ENCODE measurements at regions not wholly inside any gene's neighbourhood (a gene's known extent, or its start where the extent isn't known, plus 50 kb on each side); places are given as distances from the start of the nearest gene placed in this dataset.

DNA sequence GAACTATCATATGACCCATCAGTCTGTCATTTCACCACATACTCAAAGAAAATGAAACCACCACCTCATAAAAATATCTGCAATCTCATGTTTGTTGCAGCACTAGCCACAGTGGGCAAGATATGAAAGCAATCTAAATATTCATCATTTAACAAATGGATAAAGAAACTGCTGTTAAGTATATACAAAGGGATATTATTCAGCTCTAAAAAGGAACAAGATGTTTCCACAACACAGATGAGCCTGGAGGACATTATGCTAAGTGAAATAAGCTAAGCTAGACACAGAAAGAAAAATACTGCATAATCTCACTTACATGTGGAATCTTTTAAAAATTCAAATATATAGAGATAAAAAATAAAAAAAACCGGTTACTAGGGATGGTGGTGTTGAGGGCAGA is 108.2 kb upstream of the BRWD3 start:
- TF ChIP-seq, protein P1, sequence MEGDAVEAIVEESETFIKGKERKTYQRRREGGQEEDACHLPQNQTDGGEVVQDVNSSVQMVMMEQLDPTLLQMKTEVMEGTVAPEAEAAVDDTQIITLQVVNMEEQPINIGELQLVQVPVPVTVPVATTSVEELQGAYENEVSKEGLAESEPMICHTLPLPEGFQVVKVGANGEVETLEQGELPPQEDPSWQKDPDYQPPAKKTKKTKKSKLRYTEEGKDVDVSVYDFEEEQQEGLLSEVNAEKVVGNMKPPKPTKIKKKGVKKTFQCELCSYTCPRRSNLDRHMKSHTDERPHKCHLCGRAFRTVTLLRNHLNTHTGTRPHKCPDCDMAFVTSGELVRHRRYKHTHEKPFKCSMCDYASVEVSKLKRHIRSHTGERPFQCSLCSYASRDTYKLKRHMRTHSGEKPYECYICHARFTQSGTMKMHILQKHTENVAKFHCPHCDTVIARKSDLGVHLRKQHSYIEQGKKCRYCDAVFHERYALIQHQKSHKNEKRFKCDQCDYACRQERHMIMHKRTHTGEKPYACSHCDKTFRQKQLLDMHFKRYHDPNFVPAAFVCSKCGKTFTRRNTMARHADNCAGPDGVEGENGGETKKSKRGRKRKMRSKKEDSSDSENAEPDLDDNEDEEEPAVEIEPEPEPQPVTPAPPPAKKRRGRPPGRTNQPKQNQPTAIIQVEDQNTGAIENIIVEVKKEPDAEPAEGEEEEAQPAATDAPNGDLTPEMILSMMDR (IDR thresholded peaks at IDR 0.05): no peak
- no peak for TF ChIP-seq POLR2A (IDR thresholded peaks at IDR 0.05)
